Retinal pigment epithelial cell (primary cell): ENCODE measurements at regions not wholly inside any gene's neighbourhood (a gene's known extent, or its start where the extent isn't known, plus 50 kb on each side); places are given as distances from the start of the nearest gene placed in this dataset.

Source experiments
- DNase-seq: peaks from one replicate; pipeline ENCODE4 v3.0.0-alpha.2; 2010; ENCODE audit warnings: low read depth
- H3K4me3 ChIP-seq: 2 replicates; pipeline ENCODE4 v1.5.1; 2011; ENCODE audit warnings: mild to moderate bottlenecking, low read length, control low read depth, moderate library complexity
- TF ChIP-seq, protein P1 (sequence below): conservative IDR thresholded peaks from 2 replicates; pipeline ENCODE4 v1.5.1; 2011; ENCODE audit warnings: low read depth, low read length, control low read depth, inconsistent platforms

DNA sequence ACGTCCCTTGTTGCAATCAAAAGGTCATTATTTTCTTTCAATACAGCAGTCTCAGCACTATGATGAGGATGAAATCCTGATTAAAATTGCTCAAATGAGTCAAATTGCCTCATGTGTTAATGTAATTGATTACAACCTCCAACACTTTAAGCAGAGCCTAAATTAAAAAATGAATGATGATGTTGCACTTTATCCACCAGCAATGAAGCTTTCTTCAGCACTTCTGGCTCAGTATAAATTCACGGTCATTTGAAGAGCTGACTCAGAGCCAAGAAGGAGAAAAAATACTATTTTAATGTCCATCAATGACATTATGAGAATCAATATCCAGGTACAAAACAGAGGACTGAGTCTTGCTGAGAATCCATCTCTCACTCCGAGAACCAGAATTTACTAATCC lies 792.6 kb upstream of the ATXN8OS start:
- no peak overlapping the region for H3K4me3 ChIP-seq
- TF ChIP-seq, protein P1, sequence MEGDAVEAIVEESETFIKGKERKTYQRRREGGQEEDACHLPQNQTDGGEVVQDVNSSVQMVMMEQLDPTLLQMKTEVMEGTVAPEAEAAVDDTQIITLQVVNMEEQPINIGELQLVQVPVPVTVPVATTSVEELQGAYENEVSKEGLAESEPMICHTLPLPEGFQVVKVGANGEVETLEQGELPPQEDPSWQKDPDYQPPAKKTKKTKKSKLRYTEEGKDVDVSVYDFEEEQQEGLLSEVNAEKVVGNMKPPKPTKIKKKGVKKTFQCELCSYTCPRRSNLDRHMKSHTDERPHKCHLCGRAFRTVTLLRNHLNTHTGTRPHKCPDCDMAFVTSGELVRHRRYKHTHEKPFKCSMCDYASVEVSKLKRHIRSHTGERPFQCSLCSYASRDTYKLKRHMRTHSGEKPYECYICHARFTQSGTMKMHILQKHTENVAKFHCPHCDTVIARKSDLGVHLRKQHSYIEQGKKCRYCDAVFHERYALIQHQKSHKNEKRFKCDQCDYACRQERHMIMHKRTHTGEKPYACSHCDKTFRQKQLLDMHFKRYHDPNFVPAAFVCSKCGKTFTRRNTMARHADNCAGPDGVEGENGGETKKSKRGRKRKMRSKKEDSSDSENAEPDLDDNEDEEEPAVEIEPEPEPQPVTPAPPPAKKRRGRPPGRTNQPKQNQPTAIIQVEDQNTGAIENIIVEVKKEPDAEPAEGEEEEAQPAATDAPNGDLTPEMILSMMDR: no peak
- DNase-seq: no peak

DNA sequence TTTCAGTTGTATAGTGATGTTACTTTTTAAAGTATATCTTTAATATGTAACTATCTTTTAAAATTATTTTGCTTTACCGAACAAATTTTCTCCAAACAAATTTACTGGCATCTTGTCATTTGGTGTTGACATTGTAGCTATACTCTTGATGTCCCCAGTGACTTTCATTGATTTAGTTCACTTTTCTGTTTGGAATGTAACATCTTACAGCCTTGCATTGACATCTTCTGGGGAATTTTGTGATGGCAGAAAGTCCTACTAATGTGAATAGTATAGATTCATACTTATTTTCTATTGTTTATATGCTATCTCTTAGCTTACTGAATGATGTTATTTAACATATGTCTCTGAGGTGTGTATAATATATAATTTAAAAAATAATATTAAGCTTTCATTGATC lies 800.9 kb upstream of the ATXN8OS start:
- TF ChIP-seq, protein P1: no peak

DNA sequence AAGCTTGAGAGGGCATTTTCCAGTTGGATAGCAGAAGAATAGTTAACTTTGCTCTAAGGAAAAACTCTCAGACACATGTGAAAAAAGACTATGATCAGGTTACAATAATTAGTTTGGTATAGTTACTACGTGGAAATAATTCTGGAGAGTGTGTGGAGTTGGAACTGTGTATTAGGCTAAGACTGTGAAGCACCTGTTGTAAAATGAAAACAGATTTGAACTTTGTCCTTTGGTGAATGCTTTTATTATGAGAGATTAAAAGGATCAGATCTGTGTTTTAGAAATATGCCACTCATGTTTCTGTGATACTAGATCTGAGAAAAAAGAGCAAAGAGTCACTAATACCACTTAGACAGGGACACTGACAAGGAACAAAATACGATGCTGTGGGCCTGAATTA lies 807.5 kb upstream of the ATXN8OS start:
- no peak for DNase-seq
- TF ChIP-seq, protein P1: no peak
- no peak overlapping the region for H3K4me3 ChIP-seq

More for the DNA sequence above, 800.9 kb upstream of the ATXN8OS start:
- H3K4me3 ChIP-seq: no peak overlapping the region
- DNase-seq: no peak

DNA sequence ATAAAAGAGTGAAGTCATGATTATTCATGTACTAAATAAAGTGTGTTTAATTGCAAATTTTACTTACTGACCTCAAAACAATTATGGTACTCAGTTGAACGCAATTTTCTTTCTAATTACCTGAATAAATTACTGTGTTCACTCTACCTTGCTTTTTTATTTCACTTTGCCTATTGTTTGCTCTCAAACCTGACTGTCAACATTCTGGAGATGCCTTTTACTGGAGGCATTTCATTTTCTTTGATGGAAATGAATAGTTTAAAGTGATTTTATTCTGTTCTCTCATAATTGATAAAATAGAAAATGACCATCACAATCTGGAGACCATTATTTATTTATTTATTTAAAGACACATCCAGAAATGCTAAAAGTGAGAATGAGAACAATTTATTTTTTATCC lies 811.5 kb upstream of the ATXN8OS start:
- no peak for DNase-seq
- TF ChIP-seq, protein P1: no peak
- H3K4me3 ChIP-seq: no peak overlapping the region

DNA sequence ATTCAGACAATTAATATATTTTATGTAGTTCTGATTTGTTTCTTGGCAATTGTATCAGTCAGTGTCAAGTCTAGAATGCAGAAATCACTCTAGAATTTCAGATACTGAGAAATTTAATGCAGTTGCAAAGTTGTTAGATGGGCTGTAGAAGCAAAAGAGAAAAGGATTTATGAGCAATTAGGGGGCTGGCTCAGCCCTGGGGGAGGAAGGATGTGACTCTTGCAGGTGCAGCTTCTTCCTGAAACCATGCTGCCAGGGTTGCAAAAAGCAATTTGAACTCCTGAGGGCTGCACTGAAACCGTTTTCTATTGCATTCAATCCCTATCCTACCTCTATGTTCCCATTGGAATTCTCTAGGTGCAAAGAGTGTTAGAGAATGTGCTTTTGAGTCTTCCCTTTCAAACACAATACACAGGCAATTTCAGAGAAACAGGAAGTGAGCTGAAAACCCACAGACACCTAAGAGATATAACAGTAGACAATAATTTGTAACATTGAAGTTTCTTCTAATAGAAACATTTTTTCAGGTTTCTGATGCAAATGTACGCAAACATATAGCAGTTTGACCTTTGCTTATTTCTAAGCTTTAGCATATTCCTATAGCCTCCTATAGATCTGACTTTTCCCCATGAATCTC lies 814.7 kb upstream of the ATXN8OS start:
- H3K4me3 ChIP-seq: no peak overlapping the region
- TF ChIP-seq, protein P1: no peak
- no peak for DNase-seq

DNA sequence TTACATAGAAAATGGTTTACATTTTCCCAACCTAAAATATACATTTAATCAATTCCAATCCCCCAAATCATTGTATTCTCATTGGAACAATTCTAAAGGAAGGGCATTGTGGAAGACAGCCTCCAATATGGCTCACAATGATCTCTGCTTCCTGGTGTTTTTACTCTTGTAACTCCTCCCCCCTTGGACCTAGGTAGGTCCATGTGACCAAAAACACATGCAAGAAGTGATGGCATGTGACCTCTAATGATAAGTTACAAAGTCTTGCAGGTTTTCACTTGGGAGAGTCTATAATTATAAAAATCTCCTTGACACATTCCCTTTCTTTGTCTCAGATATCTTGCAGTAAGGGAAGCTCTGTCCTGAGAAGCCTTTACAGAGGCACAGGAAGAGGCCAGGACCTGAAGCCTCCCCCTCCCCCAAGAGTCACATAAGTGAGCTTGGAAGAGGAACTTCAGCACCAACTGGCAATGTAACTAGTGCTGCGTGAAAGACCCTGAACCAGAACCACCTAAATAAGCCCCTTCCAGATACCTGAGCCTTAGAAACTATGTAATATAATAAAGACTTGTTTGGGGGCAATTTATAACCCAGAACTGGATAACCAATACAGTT lies 816.2 kb upstream of the ATXN8OS start:
- H3K4me3 ChIP-seq: no peak overlapping the region
- DNase-seq: no peak
- TF ChIP-seq, protein P1: no peak

DNA sequence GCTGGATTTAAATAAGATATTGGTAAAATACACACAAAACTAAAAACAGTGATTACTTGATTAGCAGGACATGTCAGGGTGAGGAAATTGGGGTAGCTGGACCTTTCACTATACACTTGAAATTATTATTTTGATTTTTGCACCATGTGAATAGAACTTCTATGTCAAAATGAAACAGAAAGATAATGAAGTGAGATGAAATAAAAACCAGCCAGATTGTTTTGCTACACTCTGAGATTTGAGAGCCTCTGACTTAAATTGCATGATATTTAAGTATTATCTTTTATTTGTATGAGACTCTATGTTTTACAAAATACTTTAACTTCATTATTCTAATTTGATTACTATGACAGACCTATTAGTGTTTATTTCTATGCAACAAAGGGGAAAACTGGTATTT lies 819.6 kb upstream of the ATXN8OS start:
- DNase-seq: no peak
- TF ChIP-seq, protein P1: no peak
- no peak overlapping the region for H3K4me3 ChIP-seq
